ENCODE measurements at regions not wholly inside any gene's neighbourhood (a gene's known extent, or its start where the extent isn't known, plus 50 kb on each side); places are given as distances from the start of the nearest gene placed in this dataset.

DNA sequence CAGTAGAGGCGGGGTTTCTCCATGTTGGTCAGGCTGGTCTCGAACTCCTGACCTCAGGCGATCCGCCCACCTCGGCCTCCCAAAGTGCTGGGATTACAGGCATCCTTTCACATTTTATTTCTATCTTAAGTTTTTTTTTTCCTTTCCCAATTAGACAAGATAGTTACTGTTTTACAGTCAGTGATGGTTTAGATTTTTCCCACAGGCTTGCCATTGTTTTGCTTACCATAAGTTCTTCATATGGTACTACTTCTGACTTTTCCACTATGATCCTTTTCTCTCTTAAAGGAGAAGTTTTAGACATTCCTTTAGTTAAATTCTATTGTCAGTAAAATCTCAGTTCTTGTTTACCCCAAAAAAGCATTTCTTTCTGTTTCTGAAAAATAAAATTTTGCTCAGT lies 462.6 kb downstream of the CENPC start:
- POLR2A ChIA-PET (ENCODE audit: low non-redundant PET) = no interaction called here
- Histone ChIP-seq H3K9me3 (ENCODE audit: low read depth, low read length, poor library complexity, severe bottlenecking) (no peaks in the 10 kb centered on the region), H3K36me3 (ENCODE audit: insufficient read depth, low read length, poor library complexity, severe bottlenecking) (no peaks in the 10 kb centered on the region), H3K27ac (ENCODE audit: low read depth, low read length, poor library complexity, severe bottlenecking) (no peak overlapping the region), H3K27me3 (replicated peaks; ENCODE audit: insufficient read depth, low read depth, low read length, poor library complexity) (no peaks in the 10 kb centered on the region), H3K4me3 (ENCODE audit: low read depth, low read length, poor library complexity, severe bottlenecking) (no peak overlapping the region), H3K4me1 (ENCODE audit: insufficient read depth, low read length, poor library complexity, severe bottlenecking) (no peaks in the 10 kb centered on the region)
- intact Hi-C loops (cut with micrococcal nuclease; ENCODE audit: unreplicated experiment) = no loop called here
- no peak for TF ChIP-seq EZH2 (IDR thresholded peaks at IDR 0.05; ENCODE audit: borderline replicate concordance, low read depth, low read length, poor library complexity, severe bottlenecking)
- TF ChIP-seq, protein P1, sequence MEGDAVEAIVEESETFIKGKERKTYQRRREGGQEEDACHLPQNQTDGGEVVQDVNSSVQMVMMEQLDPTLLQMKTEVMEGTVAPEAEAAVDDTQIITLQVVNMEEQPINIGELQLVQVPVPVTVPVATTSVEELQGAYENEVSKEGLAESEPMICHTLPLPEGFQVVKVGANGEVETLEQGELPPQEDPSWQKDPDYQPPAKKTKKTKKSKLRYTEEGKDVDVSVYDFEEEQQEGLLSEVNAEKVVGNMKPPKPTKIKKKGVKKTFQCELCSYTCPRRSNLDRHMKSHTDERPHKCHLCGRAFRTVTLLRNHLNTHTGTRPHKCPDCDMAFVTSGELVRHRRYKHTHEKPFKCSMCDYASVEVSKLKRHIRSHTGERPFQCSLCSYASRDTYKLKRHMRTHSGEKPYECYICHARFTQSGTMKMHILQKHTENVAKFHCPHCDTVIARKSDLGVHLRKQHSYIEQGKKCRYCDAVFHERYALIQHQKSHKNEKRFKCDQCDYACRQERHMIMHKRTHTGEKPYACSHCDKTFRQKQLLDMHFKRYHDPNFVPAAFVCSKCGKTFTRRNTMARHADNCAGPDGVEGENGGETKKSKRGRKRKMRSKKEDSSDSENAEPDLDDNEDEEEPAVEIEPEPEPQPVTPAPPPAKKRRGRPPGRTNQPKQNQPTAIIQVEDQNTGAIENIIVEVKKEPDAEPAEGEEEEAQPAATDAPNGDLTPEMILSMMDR (conservative IDR thresholded peaks at IDR 0.05; ENCODE audit: low read depth, low read length) = no peak
- no TSS peak for BruUV-seq (replicated peaks)
- CTCF ChIA-PET = no interaction called here
- DNase-seq (ENCODE audit: low spot score) = no peak

GRCh38 chr4:67080046-67080557 lies 465.2 kb downstream of the CENPC start:
- TF ChIP-seq, protein P1 (conservative IDR thresholded peaks at IDR 0.05; ENCODE audit: low read depth, low read length) = no peak
- TF ChIP-seq EZH2 (IDR thresholded peaks at IDR 0.05; ENCODE audit: borderline replicate concordance, low read depth, low read length, poor library complexity, severe bottlenecking) = no peak
- H3K9me3 ChIP-seq (ENCODE audit: low read depth, low read length, poor library complexity, severe bottlenecking) = no peaks in the 10 kb centered on the region
- intact Hi-C loops (cut with micrococcal nuclease; ENCODE audit: unreplicated experiment) = no loop called here
- no peaks in the 10 kb centered on the region for H3K27me3 ChIP-seq (replicated peaks; ENCODE audit: insufficient read depth, low read depth, low read length, poor library complexity)
- CTCF ChIA-PET = no interaction called here
- no peaks in the 10 kb centered on the region for H3K4me1 ChIP-seq (ENCODE audit: insufficient read depth, low read length, poor library complexity, severe bottlenecking)
- no peak for DNase-seq (ENCODE audit: low spot score)
- no peak overlapping the region for H3K4me3 ChIP-seq (ENCODE audit: low read depth, low read length, poor library complexity, severe bottlenecking)
- H3K36me3 ChIP-seq (ENCODE audit: insufficient read depth, low read length, poor library complexity, severe bottlenecking) = no peaks in the 10 kb centered on the region
- BruUV-seq (replicated peaks) = no TSS peak
- POLR2A ChIA-PET (ENCODE audit: low non-redundant PET) = no interaction called here
- no peak overlapping the region for H3K27ac ChIP-seq (ENCODE audit: low read depth, low read length, poor library complexity, severe bottlenecking)

GRCh38 chr4:67071641-67072040 lies 473.7 kb downstream of the CENPC start:
- Histone ChIP-seq H3K4me3 (ENCODE audit: low read depth, low read length, poor library complexity, severe bottlenecking) (no peak overlapping the region), H3K27ac (ENCODE audit: low read depth, low read length, poor library complexity, severe bottlenecking) (no peak overlapping the region), H3K27me3 (replicated peaks; ENCODE audit: insufficient read depth, low read depth, low read length, poor library complexity) (no peaks in the 10 kb centered on the region), H3K9me3 (ENCODE audit: low read depth, low read length, poor library complexity, severe bottlenecking) (no peaks in the 10 kb centered on the region), H3K36me3 (ENCODE audit: insufficient read depth, low read length, poor library complexity, severe bottlenecking) (no peaks in the 10 kb centered on the region), H3K4me1 (ENCODE audit: insufficient read depth, low read length, poor library complexity, severe bottlenecking) (no peaks in the 10 kb centered on the region)
- CTCF ChIA-PET = no interaction called here
- POLR2A ChIA-PET (ENCODE audit: low non-redundant PET) = no interaction called here
- BruUV-seq (replicated peaks) = no TSS peak
- DNase-seq (ENCODE audit: low spot score) = no peak
- intact Hi-C loops (cut with micrococcal nuclease; ENCODE audit: unreplicated experiment) = no loop called here
- TF ChIP-seq, protein P1 (conservative IDR thresholded peaks at IDR 0.05; ENCODE audit: low read depth, low read length) = no peak
- no peak for TF ChIP-seq EZH2 (IDR thresholded peaks at IDR 0.05; ENCODE audit: borderline replicate concordance, low read depth, low read length, poor library complexity, severe bottlenecking)
